ENCODE measurements at regions not wholly inside any gene's neighbourhood (a gene's known extent, or its start where the extent isn't known, plus 50 kb on each side); places are given as distances from the start of the nearest gene placed in this dataset.
A peak's percentile ranks its signal among the peaks of the same experiment; 100 is the strongest.

DNA sequence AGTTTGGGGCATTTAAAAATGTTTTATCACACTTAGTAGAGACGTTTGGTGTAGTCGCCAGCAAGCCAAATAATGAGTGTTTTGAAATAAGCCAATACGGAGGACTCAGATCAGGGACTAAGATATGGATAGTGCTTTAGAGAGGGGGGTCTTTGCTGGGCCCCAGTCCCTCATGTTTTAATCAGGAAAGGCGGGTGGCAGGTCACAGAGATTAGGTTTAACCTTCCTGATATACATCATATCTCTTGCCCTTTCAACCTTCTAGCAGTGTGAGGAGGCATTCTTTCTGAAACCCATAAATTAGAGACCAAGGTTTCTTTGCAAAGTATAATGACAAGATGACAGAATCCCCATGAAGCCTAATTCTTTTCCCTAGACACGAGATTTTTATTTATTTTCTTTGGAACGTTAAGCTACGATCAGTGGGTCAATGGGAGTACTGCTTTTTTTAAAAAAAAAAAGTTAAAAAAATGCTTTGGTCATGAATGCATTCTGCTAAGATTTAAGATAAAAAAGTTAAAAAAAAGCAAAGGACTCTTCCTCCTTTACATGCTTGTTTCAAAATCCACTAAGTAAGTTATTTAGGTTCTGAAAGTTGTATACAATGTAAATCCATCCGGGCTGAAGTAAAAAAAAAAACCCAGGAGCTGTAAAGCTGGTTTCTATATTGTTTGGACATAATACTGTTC, 572.1 kb upstream of the SALL1 start:
- Histone ChIP-seq H3K27me3 (peaks cover 5% of the 10 kb centered on the region), H2AFZ (no peak overlapping the region), H3K9me2 (replicated peaks; ENCODE audit: insufficient read depth) (no peaks in the 10 kb centered on the region), H4K20me1 (ENCODE audit: insufficient read depth, poor library complexity, severe bottlenecking) (no peaks in the 10 kb centered on the region), H3K4me2 (peak overlapping the region; percentile 25), H3K4me3 (no peak overlapping the region), H3K36me3 (replicated peaks; ENCODE audit: insufficient read depth, low read depth) (no peaks in the 10 kb centered on the region), H3K9me3 (ENCODE audit: low read depth) (no peaks in the 10 kb centered on the region), H3K4me1 (ENCODE audit: insufficient read depth) (peaks cover 6% of the 10 kb centered on the region), H3K79me2 (no peaks in the 10 kb centered on the region), H3K27ac (peak overlapping the region; percentile 55)
- TF ChIP-seq EZH2phosphoT487 (IDR thresholded peaks at IDR 0.05; ENCODE audit: low read depth, severe bottlenecking, unreplicated experiment) = no peak
- WGBS (ENCODE audit: low lambda C conversion rate, missing lambda C conversion rate) = 14% methylated on average over 8 of the region's 8 CpGs
- no peak for DNase-seq (ENCODE audit: low spot score)

DNA sequence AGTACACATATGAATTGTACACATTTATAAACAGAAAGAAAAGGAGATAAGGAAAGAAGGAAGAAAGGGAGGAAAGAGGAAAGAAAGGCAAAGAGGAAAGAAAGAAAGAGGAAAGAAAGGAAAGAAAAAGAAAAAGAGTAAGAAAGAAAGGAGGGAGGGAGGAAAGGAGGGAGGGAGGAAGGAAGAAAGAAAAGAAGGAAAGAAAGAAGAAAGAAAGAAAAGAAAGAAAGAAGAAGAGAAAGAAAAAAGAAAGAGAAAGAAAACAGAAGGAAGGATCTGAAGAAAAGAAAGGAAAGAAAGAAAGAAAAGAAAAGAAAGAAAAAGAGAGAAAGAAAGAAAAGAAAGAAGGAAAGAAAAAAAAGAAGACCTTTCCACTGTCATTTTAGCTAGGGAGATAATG, 571.4 kb upstream of the SALL1 start:
- no peaks in the 10 kb centered on the region for H3K9me2 ChIP-seq (replicated peaks; ENCODE audit: insufficient read depth)
- peak overlapping the region; percentile 55 for H3K27ac ChIP-seq
- H3K4me3 ChIP-seq = no peak overlapping the region
- H3K4me2 ChIP-seq = peak overlapping the region; percentile 25
- H3K4me1 ChIP-seq (ENCODE audit: insufficient read depth) = peaks cover 6% of the 10 kb centered on the region
- no peaks in the 10 kb centered on the region for H4K20me1 ChIP-seq (ENCODE audit: insufficient read depth, poor library complexity, severe bottlenecking)
- no peaks in the 10 kb centered on the region for H3K9me3 ChIP-seq (ENCODE audit: low read depth)
- peaks cover 5% of the 10 kb centered on the region for H3K27me3 ChIP-seq
- H2AFZ ChIP-seq = no peak overlapping the region
- DNase-seq (ENCODE audit: low spot score) = no peak
- no peak for TF ChIP-seq EZH2 (IDR thresholded peaks at IDR 0.05; ENCODE audit: borderline replicate concordance)
- TF ChIP-seq EZH2phosphoT487 (IDR thresholded peaks at IDR 0.05; ENCODE audit: low read depth, severe bottlenecking, unreplicated experiment) = no peak
- TF ChIP-seq, protein P1, sequence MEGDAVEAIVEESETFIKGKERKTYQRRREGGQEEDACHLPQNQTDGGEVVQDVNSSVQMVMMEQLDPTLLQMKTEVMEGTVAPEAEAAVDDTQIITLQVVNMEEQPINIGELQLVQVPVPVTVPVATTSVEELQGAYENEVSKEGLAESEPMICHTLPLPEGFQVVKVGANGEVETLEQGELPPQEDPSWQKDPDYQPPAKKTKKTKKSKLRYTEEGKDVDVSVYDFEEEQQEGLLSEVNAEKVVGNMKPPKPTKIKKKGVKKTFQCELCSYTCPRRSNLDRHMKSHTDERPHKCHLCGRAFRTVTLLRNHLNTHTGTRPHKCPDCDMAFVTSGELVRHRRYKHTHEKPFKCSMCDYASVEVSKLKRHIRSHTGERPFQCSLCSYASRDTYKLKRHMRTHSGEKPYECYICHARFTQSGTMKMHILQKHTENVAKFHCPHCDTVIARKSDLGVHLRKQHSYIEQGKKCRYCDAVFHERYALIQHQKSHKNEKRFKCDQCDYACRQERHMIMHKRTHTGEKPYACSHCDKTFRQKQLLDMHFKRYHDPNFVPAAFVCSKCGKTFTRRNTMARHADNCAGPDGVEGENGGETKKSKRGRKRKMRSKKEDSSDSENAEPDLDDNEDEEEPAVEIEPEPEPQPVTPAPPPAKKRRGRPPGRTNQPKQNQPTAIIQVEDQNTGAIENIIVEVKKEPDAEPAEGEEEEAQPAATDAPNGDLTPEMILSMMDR (IDR thresholded peaks at IDR 0.05; ENCODE audit: poor library complexity) = no peak
- no peaks in the 10 kb centered on the region for H3K79me2 ChIP-seq
- no peaks in the 10 kb centered on the region for H3K36me3 ChIP-seq (replicated peaks; ENCODE audit: insufficient read depth, low read depth)

DNA sequence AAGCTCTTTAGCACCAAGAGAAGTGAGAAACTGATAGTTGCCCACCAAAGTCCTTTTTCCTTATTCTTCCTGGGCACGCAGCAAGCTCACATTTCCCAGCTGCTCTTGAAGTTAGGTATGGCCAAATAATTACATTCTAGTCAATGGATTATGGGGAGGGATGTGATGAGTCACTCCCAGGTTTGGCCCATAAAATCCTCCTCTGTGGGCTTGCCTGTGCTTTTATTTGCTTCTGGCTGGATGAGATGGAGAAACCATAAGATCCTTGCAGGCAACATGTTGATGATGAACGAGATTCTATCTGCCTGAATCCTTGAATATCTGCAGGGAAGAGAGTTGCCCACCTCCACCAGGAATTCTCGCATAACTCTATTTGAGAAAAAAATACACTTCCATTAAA, 568.3 kb upstream of the SALL1 start:
- no peaks in the 10 kb centered on the region for H3K9me3 ChIP-seq (ENCODE audit: low read depth)
- no peaks in the 10 kb centered on the region for H3K36me3 ChIP-seq (replicated peaks; ENCODE audit: insufficient read depth, low read depth)
- no peak overlapping the region for H3K4me3 ChIP-seq
- no peaks in the 10 kb centered on the region for H4K20me1 ChIP-seq (ENCODE audit: insufficient read depth, poor library complexity, severe bottlenecking)
- TF ChIP-seq EZH2phosphoT487 (IDR thresholded peaks at IDR 0.05; ENCODE audit: low read depth, severe bottlenecking, unreplicated experiment) = no peak
- no peak for TF ChIP-seq EZH2 (IDR thresholded peaks at IDR 0.05; ENCODE audit: borderline replicate concordance)
- TF ChIP-seq, protein P1 (IDR thresholded peaks at IDR 0.05; ENCODE audit: poor library complexity) = no peak
- peaks cover 6% of the 10 kb centered on the region for H3K4me1 ChIP-seq (ENCODE audit: insufficient read depth)
- DNase-seq (ENCODE audit: low spot score) = no peak
- peaks cover 5% of the 10 kb centered on the region for H3K27me3 ChIP-seq
- H2AFZ ChIP-seq = no peak overlapping the region
- WGBS (ENCODE audit: low lambda C conversion rate, missing lambda C conversion rate) = 85% methylated on average over 3 of the region's 3 CpGs
- H3K27ac ChIP-seq = no peak overlapping the region
- H3K79me2 ChIP-seq = no peaks in the 10 kb centered on the region
- no peak overlapping the region for H3K4me2 ChIP-seq
- no peaks in the 10 kb centered on the region for H3K9me2 ChIP-seq (replicated peaks; ENCODE audit: insufficient read depth)

DNA sequence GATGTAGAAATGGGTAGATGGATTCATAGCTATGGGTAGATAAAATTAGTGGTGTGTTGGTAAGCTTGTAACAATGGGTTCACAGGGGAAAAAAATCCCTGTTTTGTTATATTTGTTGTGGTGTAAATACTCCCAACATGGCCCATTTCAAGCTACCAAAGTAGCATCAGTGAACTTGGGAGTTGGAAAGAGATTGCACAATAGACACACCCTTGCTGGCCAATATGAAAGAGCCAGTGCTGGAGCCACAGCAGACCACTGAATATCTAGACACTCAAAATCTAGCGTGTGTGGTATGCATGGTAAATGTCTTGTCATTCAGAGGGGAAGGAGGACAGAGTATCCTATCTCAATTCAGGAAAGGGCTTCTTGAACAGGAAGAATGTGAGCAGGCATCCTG, 565.1 kb upstream of the SALL1 start:
- H3K79me2 ChIP-seq = no peaks in the 10 kb centered on the region
- no peak for DNase-seq (ENCODE audit: low spot score)
- H3K9me2 ChIP-seq (replicated peaks; ENCODE audit: insufficient read depth) = no peaks in the 10 kb centered on the region
- no peaks in the 10 kb centered on the region for H4K20me1 ChIP-seq (ENCODE audit: insufficient read depth, poor library complexity, severe bottlenecking)
- no peaks in the 10 kb centered on the region for H3K27me3 ChIP-seq
- no peak overlapping the region for H3K27ac ChIP-seq
- H3K36me3 ChIP-seq (replicated peaks; ENCODE audit: insufficient read depth, low read depth) = no peaks in the 10 kb centered on the region
- WGBS (ENCODE audit: low lambda C conversion rate, missing lambda C conversion rate) = 88% methylated on average over 1 of the region's 1 CpG
- no peaks in the 10 kb centered on the region for H3K9me3 ChIP-seq (ENCODE audit: low read depth)
- H3K4me1 ChIP-seq (ENCODE audit: insufficient read depth) = no peaks in the 10 kb centered on the region
- no peak overlapping the region for H3K4me2 ChIP-seq
- H2AFZ ChIP-seq = no peak overlapping the region
- TF ChIP-seq, protein P1 (IDR thresholded peaks at IDR 0.05; ENCODE audit: poor library complexity) = no peak
- TF ChIP-seq EZH2 (IDR thresholded peaks at IDR 0.05; ENCODE audit: borderline replicate concordance) (no peak), EZH2phosphoT487 (IDR thresholded peaks at IDR 0.05; ENCODE audit: low read depth, severe bottlenecking, unreplicated experiment) (no peak)
- H3K4me3 ChIP-seq = no peak overlapping the region
